H1 (cell line): ENCODE measurements at regions not wholly inside any gene's neighbourhood (a gene's known extent, or its start where the extent isn't known, plus 50 kb on each side); places are given as distances from the start of the nearest gene placed in this dataset.

Experiments used
- CTCF ChIA-PET: fragments of 300-600 bp; sonication (Branson Sonifier 250); formaldehyde crosslinking; loops from one replicate; lab custom pipeline; 2021; ENCODE audit not compliant: partially characterized antibody; lab: Charles Lee
- POLR2A ChIA-PET: fragments of 300-600 bp; sonication (Branson Sonifier 250); formaldehyde crosslinking; loops from one replicate; lab custom pipeline; 2021; ENCODE audit warnings: inconsistent platforms; ENCODE audit not compliant: partially characterized antibody; lab: Charles Lee
- DNase-seq, 2 experiments: peaks; one replicate each; pipeline versions ENCODE4 v3.0.0 to v3.0.0-alpha.2; 2010 to 2022; ENCODE audit warnings: low spot score in 2 of 2, low read depth in 1 of 2, mixed read lengths in 1 of 2
- FAIRE-seq: peaks from 2 replicates; lab custom pipeline; 2011; peaks lifted over from hg19 to GRCh38; lab: Jason Lieb, UNC
- H2AFZ ChIP-seq: 2 replicates; pipeline ENCODE4 v1.8.1; 2012; ENCODE audit warnings: low read length, inconsistent platforms
- H2AK5ac ChIP-seq: 2 replicates; pipeline ENCODE4 v1.6.1; 2013; ENCODE audit warnings: low read depth, low read length
- H2BK120ac ChIP-seq: replicated peaks from 2 replicates; pipeline ENCODE3; 2013; ENCODE audit warnings: low read depth, low read length, inconsistent platforms
- H2BK12ac ChIP-seq: 2 replicates; pipeline ENCODE4 v1.6.1; 2013; ENCODE audit warnings: low read depth, low read length
- H2BK15ac ChIP-seq: 2 replicates; pipeline ENCODE4 v1.6.1; 2013; ENCODE audit warnings: low read length
- H2BK20ac ChIP-seq: 2 replicates; pipeline ENCODE4 v1.6.1; 2013; ENCODE audit warnings: low read length
- H2BK5ac ChIP-seq: 2 replicates; pipeline ENCODE4 v1.6.1; 2013; ENCODE audit warnings: low read depth, low read length
- H3K14ac ChIP-seq: 2 replicates; pipeline ENCODE4 v1.6.1; 2013; ENCODE audit warnings: inconsistent platforms; ENCODE audit not compliant: insufficient read length
- H3K18ac ChIP-seq: 2 replicates; pipeline ENCODE4 v1.6.1; 2013; ENCODE audit warnings: low read length; ENCODE audit errors: extremely low read depth
- H3K23ac ChIP-seq: 2 replicates; pipeline ENCODE4 v1.6.1; 2013; ENCODE audit warnings: inconsistent platforms; ENCODE audit not compliant: insufficient read length
- H3K23me2 ChIP-seq: 2 replicates; pipeline ENCODE4 v1.6.1; 2013; ENCODE audit warnings: low read depth, low read length
- H3K27ac ChIP-seq: 2 replicates; pipeline ENCODE4 v1.6.1; 2011; ENCODE audit warnings: low read depth, low read length, inconsistent platforms
- H3K27me3 ChIP-seq, 4 experiments: replicated peaks in 1 of 4; 1 replicate in 1 of 4; 2 replicates in 3 of 4; pipeline versions ENCODE4 v1.6.1 to v1.8.1; 2011 to 2013; ENCODE audit warnings: low read length in 3 of 4, mild to moderate bottlenecking in 3 of 4, inconsistent platforms in 2 of 4, mixed read lengths in 2 of 4, moderate library complexity in 1 of 4; ENCODE audit not compliant: control insufficient read depth in 3 of 4, insufficient read depth in 3 of 4; ENCODE audit errors: extremely low read depth in 1 of 4
- H3K36me3 ChIP-seq, 4 experiments: 2 replicates each; pipeline versions ENCODE4 v1.6.1 to v1.8.1; 2011 to 2013; ENCODE audit warnings: mild to moderate bottlenecking in 4 of 4, low read length in 3 of 4, moderate library complexity in 2 of 4, control low read depth in 1 of 4, inconsistent platforms in 1 of 4; ENCODE audit not compliant: insufficient read depth in 4 of 4, control insufficient read depth in 2 of 4
- H3K4ac ChIP-seq: replicated peaks from 2 replicates; pipeline ENCODE3; 2013; ENCODE audit warnings: low read length, low read depth, mixed read lengths, inconsistent platforms; ENCODE audit not compliant: insufficient read length
- H3K4me1 ChIP-seq, 4 experiments: replicated peaks in 1 of 4; 1 replicate in 1 of 4; 2 replicates in 3 of 4; pipeline versions ENCODE4 v1.6.1 to v1.8.1; 2011 to 2013; ENCODE audit warnings: low read length in 3 of 4, inconsistent platforms in 2 of 4, mixed read lengths in 1 of 4; ENCODE audit not compliant: insufficient read depth in 4 of 4, control insufficient read depth in 3 of 4
- H3K4me2 ChIP-seq, 2 experiments: 2 replicates each; pipeline versions ENCODE4 v1.6.1 to v1.8.1; 2011 to 2013; ENCODE audit warnings: low read depth in 2 of 2, low read length in 2 of 2, control low read depth in 1 of 2, inconsistent platforms in 1 of 2, mild to moderate bottlenecking in 1 of 2; ENCODE audit not compliant: insufficient read depth in 1 of 2
- H3K4me3 ChIP-seq, 4 experiments: fragments of 200-600, 300-600 bp in 1 of 4; sonication (generic), shearing (Covaris generic), sonication (Bioruptor Twin) in 1 of 4; 2 replicates each; pipeline versions ENCODE4 v1.5.1 to v1.8.1; 2011 to 2016; ENCODE audit warnings: low read length in 4 of 4, low read depth in 3 of 4, control low read depth in 2 of 4, inconsistent platforms in 2 of 4, mild to moderate bottlenecking in 2 of 4, mixed read lengths in 1 of 4, moderate library complexity in 1 of 4; ENCODE audit not compliant: insufficient read depth in 2 of 4; ENCODE audit errors: extremely low read depth in 1 of 4
- H3K56ac ChIP-seq: replicated peaks from 2 replicates; pipeline ENCODE3; 2013; ENCODE audit warnings: low read depth, mild to moderate bottlenecking, mixed read lengths, low read length, inconsistent platforms; ENCODE audit not compliant: insufficient read length
- H3K79me1 ChIP-seq: 2 replicates; pipeline ENCODE4 v1.6.1; 2013; ENCODE audit warnings: low read depth, low read length, control low read depth
- H3K79me2 ChIP-seq, 2 experiments: 2 replicates each; pipeline versions ENCODE4 v1.6.1 to v1.8.1; 2012 to 2013; ENCODE audit warnings: low read length in 2 of 2, mild to moderate bottlenecking in 2 of 2, inconsistent platforms in 1 of 2; ENCODE audit not compliant: insufficient read depth in 2 of 2, control insufficient read depth in 1 of 2
- H3K9ac ChIP-seq, 4 experiments: replicated peaks in 1 of 4; 1 replicate in 1 of 4; 2 replicates in 3 of 4; pipeline versions ENCODE4 v1.6.1 to v1.8.1; 2011 to 2013; ENCODE audit warnings: low read depth in 3 of 4, low read length in 3 of 4, control low read depth in 2 of 4, mild to moderate bottlenecking in 2 of 4, moderate library complexity in 2 of 4, inconsistent platforms in 1 of 4; ENCODE audit errors: extremely low read depth in 1 of 4
- H3K9me3 ChIP-seq, 2 experiments: 2 replicates each; pipeline versions ENCODE4 v1.6.1 to v1.8.1; 2012 to 2013; ENCODE audit warnings: mild to moderate bottlenecking in 2 of 2, moderate library complexity in 2 of 2, control low read depth in 1 of 2, inconsistent platforms in 1 of 2, low read depth in 1 of 2, low read length in 1 of 2, mixed read lengths in 1 of 2; ENCODE audit not compliant: insufficient read depth in 2 of 2
- H4K20me1 ChIP-seq, 2 experiments: replicated peaks in 1 of 2; 2 replicates each; pipeline versions ENCODE3 to v1.8.1; 2011 to 2013; ENCODE audit warnings: inconsistent platforms in 2 of 2, low read length in 2 of 2, mild to moderate bottlenecking in 1 of 2; ENCODE audit not compliant: insufficient read depth in 2 of 2, control insufficient read depth in 1 of 2
- H4K5ac ChIP-seq: 2 replicates; pipeline ENCODE4 v1.6.1; 2013; ENCODE audit warnings: low read length, low read depth, mixed read lengths, inconsistent platforms; ENCODE audit not compliant: insufficient read length
- H4K8ac ChIP-seq: 2 replicates; pipeline ENCODE4 v1.8.0; 2013; ENCODE audit warnings: mild to moderate bottlenecking, moderate library complexity, low read length, inconsistent platforms; ENCODE audit not compliant: insufficient read depth; ENCODE audit errors: extremely low read depth
- H4K91ac ChIP-seq: replicated peaks from 2 replicates; pipeline ENCODE3; 2013; ENCODE audit warnings: low read length, mixed read lengths, inconsistent platforms; ENCODE audit not compliant: insufficient read length
- BCL11A ChIP-seq, 2 experiments: IDR thresholded peaks; one replicate each; pipeline ENCODE4 v1.6.1; 2011; ENCODE audit warnings: low read depth in 2 of 2, low read length in 2 of 2, mild to moderate bottlenecking in 2 of 2
- CREB1 ChIP-seq: IDR thresholded peaks from 2 replicates; pipeline ENCODE4 v1.6.1; 2012; ENCODE audit warnings: inconsistent platforms
- EP300 ChIP-seq, 2 experiments: IDR thresholded peaks; 1 replicate in 1 of 2; 2 replicates in 1 of 2; pipeline ENCODE4 v1.6.1; 2011 to 2012; ENCODE audit warnings: low read depth in 2 of 2, low read length in 2 of 2, mild to moderate bottlenecking in 2 of 2, borderline replicate concordance in 1 of 2, inconsistent platforms in 1 of 2, moderate library complexity in 1 of 2
- FOSL1 ChIP-seq: IDR thresholded peaks from 2 replicates; pipeline ENCODE4 v1.6.1; 2011; ENCODE audit warnings: mild to moderate bottlenecking, low read depth, low read length, moderate library complexity; ENCODE audit not compliant: insufficient read depth
- JUN ChIP-seq: IDR thresholded peaks from 2 replicates; pipeline ENCODE4 v1.6.1; 2011; ENCODE audit warnings: low read depth, mild to moderate bottlenecking, improper control_type of control experiment, low read length
- POU5F1 ChIP-seq: IDR thresholded peaks from 2 replicates; pipeline ENCODE4 v1.6.1; 2011; ENCODE audit warnings: low read depth, mild to moderate bottlenecking, low read length, moderate library complexity
- SP1 ChIP-seq: IDR thresholded peaks from 2 replicates; pipeline ENCODE4 v1.6.1; 2011; ENCODE audit warnings: low read depth, low read length
- SUZ12 ChIP-seq: fragments of 200-600 bp; sonication (generic); IDR thresholded peaks from 2 replicates; pipeline ENCODE4 v1.6.1; 2012; ENCODE audit warnings: mild to moderate bottlenecking, inconsistent platforms, low read length, moderate library complexity, mixed read lengths
- WGBS, 2 experiments: shearing (Covaris generic) in 1 of 2; methylation state at CpG; one replicate each; pipeline versions ENCODE4 v1.1.6 to v1.1.7; 2013 to 2015; ENCODE audit warnings: low lambda C conversion rate in 2 of 2, mixed read lengths in 2 of 2, inconsistent platforms in 1 of 2, low coverage in 1 of 2, missing lambda C conversion rate in 1 of 2; ENCODE audit not compliant: insufficient replicate concordance in 2 of 2, insufficient coverage in 1 of 2, insufficient read length in 1 of 2; ENCODE audit errors: extremely low coverage in 1 of 2, missing lambda C conversion rate in 1 of 2; 5-methylcytosine and 5-hydroxymethylcytosine counted together
- TF ChIP-seq, protein P1 (sequence below): IDR thresholded peaks from 2 replicates; pipeline ENCODE4 v1.6.1; 2012; ENCODE audit warnings: inconsistent platforms
- TF ChIP-seq, protein P2 (sequence below): IDR thresholded peaks from 2 replicates; pipeline ENCODE4 v1.6.1; 2011; ENCODE audit warnings: low read depth, mild to moderate bottlenecking, low read length; ENCODE audit not compliant: insufficient read depth
- TF ChIP-seq, protein P3 (sequence below): IDR thresholded peaks from 2 replicates; pipeline ENCODE4 v1.6.1; 2012; ENCODE audit warnings: inconsistent platforms

DNA sequence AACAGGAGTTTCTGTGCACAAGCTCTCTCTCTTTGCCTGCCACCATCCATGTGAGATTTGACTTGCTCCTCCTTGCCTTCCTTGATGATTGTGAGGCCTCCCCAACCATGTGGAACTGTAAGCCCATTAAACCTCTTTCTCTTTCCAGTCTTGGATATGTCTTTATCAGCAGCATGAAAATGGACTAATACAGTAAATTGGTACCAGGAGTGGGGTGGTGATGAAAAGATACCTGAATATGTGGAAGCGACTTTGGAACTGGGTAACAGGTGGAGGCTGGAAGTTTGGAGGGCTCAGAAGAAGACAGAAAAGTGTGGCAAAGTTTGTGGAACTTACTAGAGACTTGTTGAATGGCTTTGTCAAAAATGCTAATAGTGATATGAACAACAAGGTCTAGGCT, 69.1 kb upstream of the VANGL1 start:
- POLR2A ChIA-PET, result no interaction called here
- no peak overlapping the region for H3K14ac ChIP-seq
- no peaks in the 10 kb centered on the region for H3K23me2 ChIP-seq
- DNase-seq, result no peak
- H2BK15ac ChIP-seq, result no peak overlapping the region
- no peaks in the 10 kb centered on the region for H4K20me1 ChIP-seq
- H3K9me3 ChIP-seq, result peaks cover 13 to 15% of the 10 kb centered on the region in 2 experiments
- CTCF ChIA-PET, result interaction anchor here (0.7 to 2.2 kb wide), 3 partner anchors 21 to 1154 kb away, joined by 3 to 7 read pairs (median 3); no protein-coding TSS in a partner anchor
- no peaks in the 10 kb centered on the region for H3K36me3 ChIP-seq
- no peak overlapping the region for H2BK5ac ChIP-seq
- H3K18ac ChIP-seq, result no peak overlapping the region
- H3K4ac ChIP-seq, result no peak overlapping the region
- no peaks in the 10 kb centered on the region for H3K4me1 ChIP-seq
- H3K4me3 ChIP-seq, result no peak overlapping the region
- TF ChIP-seq SUZ12 (no peak), FOSL1 (no peak), CREB1 (no peak), POU5F1 (no peak), JUN (no peak), SP1 (no peak), BCL11A (IDR thresholded peaks at IDR 0.05; ENCODE audit: low read depth in 2 of 2, low read length in 2 of 2) (no peak), EP300 (IDR thresholded peaks at IDR 0.05; ENCODE audit: borderline replicate concordance in 1 of 2, low read depth in 2 of 2, low read length in 2 of 2) (no peak)
- TF ChIP-seq, protein P1, sequence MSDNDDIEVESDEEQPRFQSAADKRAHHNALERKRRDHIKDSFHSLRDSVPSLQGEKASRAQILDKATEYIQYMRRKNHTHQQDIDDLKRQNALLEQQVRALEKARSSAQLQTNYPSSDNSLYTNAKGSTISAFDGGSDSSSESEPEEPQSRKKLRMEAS, result no peak
- TF ChIP-seq, protein P2, sequence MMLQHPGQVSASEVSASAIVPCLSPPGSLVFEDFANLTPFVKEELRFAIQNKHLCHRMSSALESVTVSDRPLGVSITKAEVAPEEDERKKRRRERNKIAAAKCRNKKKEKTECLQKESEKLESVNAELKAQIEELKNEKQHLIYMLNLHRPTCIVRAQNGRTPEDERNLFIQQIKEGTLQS, result no peak
- TF ChIP-seq, protein P3, sequence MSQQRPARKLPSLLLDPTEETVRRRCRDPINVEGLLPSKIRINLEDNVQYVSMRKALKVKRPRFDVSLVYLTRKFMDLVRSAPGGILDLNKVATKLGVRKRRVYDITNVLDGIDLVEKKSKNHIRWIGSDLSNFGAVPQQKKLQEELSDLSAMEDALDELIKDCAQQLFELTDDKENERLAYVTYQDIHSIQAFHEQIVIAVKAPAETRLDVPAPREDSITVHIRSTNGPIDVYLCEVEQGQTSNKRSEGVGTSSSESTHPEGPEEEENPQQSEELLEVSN, result no peak
- 100% methylated on average over 1 of the region's 1 CpG; no CpG with 5 or more reads in 1 of the 2 experiments for WGBS, 2 experiments
- H3K79me2 ChIP-seq, result no peaks in the 10 kb centered on the region
- H2BK12ac ChIP-seq, result no peak overlapping the region
- no peak overlapping the region for H3K4me2 ChIP-seq
- no peak overlapping the region for H4K5ac ChIP-seq
- no peak overlapping the region for H3K9ac ChIP-seq
- H3K79me1 ChIP-seq, result no peaks in the 10 kb centered on the region
- no peak overlapping the region for H2AK5ac ChIP-seq
- H3K56ac ChIP-seq, result no peak overlapping the region
- no peak for FAIRE-seq
- no peak overlapping the region for H3K27ac ChIP-seq
- no peak overlapping the region for H2BK20ac ChIP-seq
- H3K27me3 ChIP-seq, result no peaks in the 10 kb centered on the region
- no peak overlapping the region for H4K91ac ChIP-seq
- H2AFZ ChIP-seq, result no peak overlapping the region
- H2BK120ac ChIP-seq, result no peak overlapping the region
- H4K8ac ChIP-seq, result no peak overlapping the region
- no peak overlapping the region for H3K23ac ChIP-seq
